Pancreas (tissue), 10 donors: ENCODE measurements at regions not wholly inside any gene's neighbourhood (a gene's known extent, or its start where the extent isn't known, plus 50 kb on each side); places are given as distances from the start of the nearest gene placed in this dataset.
"Not testable (repeated sequence)": the region's sequence is repeated elsewhere in the genome, so short reads cannot be mapped to it uniquely, and the experiment has no call there.

ENCODE experiments used
- ATAC-seq, 4 donors: fragments of 200-7000 bp; cut with Tn5 transposase; one replicate each; pipeline versions ENCODE4 v1.8.0 to v1.9.1; 2020; ENCODE audit warnings: mild to moderate bottlenecking in 4 of 4, moderate library complexity in 4 of 4
- DNase-seq, 6 donors: peaks; one replicate each; pipeline ENCODE4 v3.0.0-alpha.2; 2020
- FAIRE-seq: peaks from 2 replicates; lab custom pipeline; 2012; peaks lifted over from hg19 to GRCh38; lab: Jason Lieb, UNC
- H3K27ac ChIP-seq, 4 donors: fragments of 200-600 bp; sonication (generic); 1 replicate in 3 of 4; 2 replicates in 1 of 4; pipeline versions ENCODE4 v1.5.0 to v1.8.0; 2020
- H3K27me3 ChIP-seq, 4 donors: fragments of 200-600 bp; one replicate each; pipeline ENCODE4 v1.8.0; 2021
- H3K36me3 ChIP-seq, 3 donors: fragments of 200-600 bp; sonication (generic) in 1 of 3; one replicate each; pipeline versions ENCODE4 v1.5.0 to v1.8.0; 2020 to 2021
- H3K4me1 ChIP-seq, 3 donors: fragments of 200-600 bp; one replicate each; pipeline ENCODE4 v1.8.0; 2021
- H3K4me3 ChIP-seq, 4 donors: fragments of 200-600 bp; sonication (generic) in 2 of 4; one replicate each; pipeline versions ENCODE4 v1.5.0 to v1.8.0; 2020 to 2021
- H3K9me3 ChIP-seq, 4 donors: fragments of 200-600 bp; one replicate each; pipeline ENCODE4 v1.8.0; 2021
- WGBS, 2 donors: extraction: QIAGEN DNeasy Blood & Tissue Kit; methylation state at CpG; one replicate each; pipeline ENCODE4 v1.1.7; 2013; 5-methylcytosine and 5-hydroxymethylcytosine counted together
- intact Hi-C, 3 donors: fragments of 100-400 bp; cut with DNase I; formaldehyde crosslinking; loops; one replicate each; pipeline versions ENCODE4 v1.11.1 to v1.14.2; 2022
- TF ChIP-seq, protein P1 (sequence below), 4 donors: fragments of 200-600 bp; sonication (generic) in 3 of 4; IDR thresholded peaks; one replicate each; pipeline versions ENCODE4 v1.5.0 to v1.8.0; 2021; ENCODE audit warnings: antibody characterized with exemption in 4 of 4
- donor health status: healthy with polysubstance abuse.
- donor health status: DM: no; HTN: no; CAD: no; lungs with moderate emphysema.
- donor health status: DM: no; HTN: no; CAD: no.
- donor health status: control.
- donor health status: control.
- donor health status: Bipolar disorder and iron deficiency.
- donor health status: DM: yes; HTN: yes; CAD: no.
- donor health status: DM: no; HTN: no; CAD: no.
- donor health status: DM: no; HTN: no; CAD: no.
- donor health status: DM: yes; HTN: yes; CAD: no.

DNA sequence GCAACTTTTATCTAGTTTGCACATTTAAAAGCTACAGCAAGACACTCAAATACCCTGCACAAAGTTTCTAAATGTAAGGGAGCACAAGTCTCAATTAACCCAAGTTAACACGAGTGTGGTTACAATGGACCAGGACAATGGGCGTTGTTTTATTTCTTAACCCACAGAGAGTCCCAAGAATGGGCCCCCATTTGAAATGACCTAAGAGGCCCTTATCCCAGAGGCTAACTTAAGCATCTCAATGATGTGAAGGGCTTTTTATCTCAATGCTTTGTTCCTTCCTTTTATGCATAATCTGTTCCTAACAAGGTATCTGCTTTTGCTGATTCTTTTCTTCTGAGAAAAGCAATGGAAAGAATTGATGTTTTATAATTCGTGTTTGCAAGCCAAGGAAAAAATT, 151.5 kb upstream of the SALL3 start:
- WGBS, 2 donors: 42 to 54% methylated on average over 3 of the region's 3 CpGs
- Histone ChIP-seq H3K36me3 (no peaks in the 10 kb centered on the region), H3K9me3 (no peaks in the 10 kb centered on the region), H3K4me1 (no peaks in the 10 kb centered on the region), H3K27ac (no peak overlapping the region), H3K4me3 (no peak overlapping the region), H3K27me3 (no peaks in the 10 kb centered on the region)
- FAIRE-seq: no peak
- DNase-seq: no peak
- ATAC-seq: no peak
- TF ChIP-seq, protein P1, sequence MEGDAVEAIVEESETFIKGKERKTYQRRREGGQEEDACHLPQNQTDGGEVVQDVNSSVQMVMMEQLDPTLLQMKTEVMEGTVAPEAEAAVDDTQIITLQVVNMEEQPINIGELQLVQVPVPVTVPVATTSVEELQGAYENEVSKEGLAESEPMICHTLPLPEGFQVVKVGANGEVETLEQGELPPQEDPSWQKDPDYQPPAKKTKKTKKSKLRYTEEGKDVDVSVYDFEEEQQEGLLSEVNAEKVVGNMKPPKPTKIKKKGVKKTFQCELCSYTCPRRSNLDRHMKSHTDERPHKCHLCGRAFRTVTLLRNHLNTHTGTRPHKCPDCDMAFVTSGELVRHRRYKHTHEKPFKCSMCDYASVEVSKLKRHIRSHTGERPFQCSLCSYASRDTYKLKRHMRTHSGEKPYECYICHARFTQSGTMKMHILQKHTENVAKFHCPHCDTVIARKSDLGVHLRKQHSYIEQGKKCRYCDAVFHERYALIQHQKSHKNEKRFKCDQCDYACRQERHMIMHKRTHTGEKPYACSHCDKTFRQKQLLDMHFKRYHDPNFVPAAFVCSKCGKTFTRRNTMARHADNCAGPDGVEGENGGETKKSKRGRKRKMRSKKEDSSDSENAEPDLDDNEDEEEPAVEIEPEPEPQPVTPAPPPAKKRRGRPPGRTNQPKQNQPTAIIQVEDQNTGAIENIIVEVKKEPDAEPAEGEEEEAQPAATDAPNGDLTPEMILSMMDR (IDR thresholded peaks at IDR 0.05): no peak
- intact Hi-C loops: no loop called here

DNA sequence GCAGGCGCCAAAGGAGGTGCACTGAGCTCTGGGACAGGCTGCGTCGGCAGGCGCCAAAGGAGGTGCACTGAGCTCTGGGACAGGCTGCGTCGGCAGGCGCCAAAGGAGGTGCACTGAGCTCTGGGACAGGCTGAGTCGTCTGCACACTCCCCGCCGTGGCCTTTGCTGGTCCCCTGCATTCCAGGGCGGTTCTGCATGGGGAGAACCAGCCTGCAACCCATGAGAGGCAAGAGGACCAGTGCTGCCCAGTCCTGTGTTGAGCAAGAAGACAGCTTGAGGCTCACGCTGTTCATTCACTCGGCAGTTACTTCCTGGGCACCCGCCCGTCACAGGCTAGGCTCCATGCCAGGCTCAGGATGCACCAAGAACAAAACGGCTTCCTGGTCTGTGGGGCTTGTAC, 150.6 kb upstream of the SALL3 start:
- DNase-seq (peak in 1 of 6 donors; percentile 37), ATAC-seq (peak in 2 of 4 donors; percentile 36 to 37)
- intact Hi-C loops, H3K27ac ChIP-seq, H3K27me3 ChIP-seq, H3K4me3 ChIP-seq, H3K9me3 ChIP-seq, FAIRE-seq, H3K4me1 ChIP-seq, H3K36me3 ChIP-seq: not testable (repeated sequence)
- 28 to 44% methylated on average over 16 of the region's 16 CpGs for WGBS, 2 donors

DNA sequence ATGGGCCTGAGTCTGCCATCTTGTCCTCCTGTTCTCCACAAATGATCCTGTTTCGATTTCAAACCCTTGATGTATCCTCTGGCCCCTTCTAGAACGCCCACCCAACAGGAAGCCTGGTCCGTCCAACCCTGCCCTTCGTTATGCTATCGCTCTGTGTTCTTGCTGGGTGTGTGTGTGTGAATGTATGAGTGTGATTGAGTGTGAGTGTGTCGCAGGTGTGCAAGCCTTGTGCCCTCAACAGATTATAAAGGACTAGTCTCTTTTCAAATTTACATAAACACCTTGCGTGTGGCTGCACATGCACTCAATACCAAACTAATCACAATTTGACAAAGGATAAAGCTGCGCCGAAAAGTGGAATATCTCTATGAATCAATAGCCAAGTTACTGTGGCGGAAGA, 149.5 kb upstream of the SALL3 start:
- 73 to 81% methylated on average over 10 of the region's 10 CpGs for WGBS, 2 donors
- no peak for FAIRE-seq
- intact Hi-C loops: no loop called here
- TF ChIP-seq, protein P1 (IDR thresholded peaks at IDR 0.05): no peak
- H3K9me3 ChIP-seq: no peaks in the 10 kb centered on the region
- H3K4me3 ChIP-seq: no peak overlapping the region
- no peaks in the 10 kb centered on the region for H3K4me1 ChIP-seq
- no peak for ATAC-seq
- no peak overlapping the region for H3K27ac ChIP-seq
- no peaks in the 10 kb centered on the region for H3K36me3 ChIP-seq
- no peak for DNase-seq
- no peaks in the 10 kb centered on the region for H3K27me3 ChIP-seq

DNA sequence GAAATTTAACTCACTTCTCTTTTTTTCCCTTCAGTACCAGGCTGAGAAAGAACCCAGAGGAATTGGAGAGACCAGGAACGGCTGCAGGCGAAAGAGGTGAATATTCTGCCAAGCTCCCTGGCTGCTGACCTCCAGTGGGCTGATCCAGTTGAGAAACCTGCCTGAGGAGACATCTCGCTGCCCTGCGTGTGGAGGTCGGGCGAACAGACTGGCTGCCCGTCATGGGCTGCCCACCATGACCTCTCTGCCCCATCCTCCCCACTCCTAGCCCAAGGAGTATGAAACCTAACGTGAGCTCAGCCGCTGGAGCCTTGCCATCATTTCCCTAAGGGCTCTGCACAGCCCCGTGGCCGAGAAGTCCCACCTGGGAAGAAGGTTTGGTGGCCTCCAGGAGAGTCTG, 148.8 kb upstream of the SALL3 start:
- 56 to 71% methylated on average over 11 of the region's 11 CpGs for WGBS, 2 donors

DNA sequence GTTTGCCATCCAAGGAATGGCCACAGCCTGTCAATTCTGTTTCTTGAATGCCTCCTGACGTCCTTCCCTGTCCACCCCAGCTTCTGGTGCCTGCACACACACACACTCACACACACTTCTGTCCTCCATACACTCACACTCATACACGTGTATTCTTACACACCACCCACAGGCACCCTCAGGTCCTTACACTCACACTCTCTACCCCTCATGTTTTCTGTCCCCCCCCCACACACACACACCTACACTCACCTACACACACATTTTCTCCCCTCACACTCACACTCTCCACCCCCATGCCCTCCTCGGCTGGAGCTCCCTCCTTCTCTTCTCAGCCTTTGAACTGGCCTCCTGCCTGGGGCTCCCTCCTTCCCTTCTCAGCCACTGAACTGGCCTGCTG, 148.0 kb upstream of the SALL3 start:
- no peak for FAIRE-seq
- ATAC-seq: no peak

More for the DNA sequence above, 148.8 kb upstream of the SALL3 start:
- H3K9me3 ChIP-seq: no peaks in the 10 kb centered on the region
- H3K4me1 ChIP-seq: no peaks in the 10 kb centered on the region
- H3K27me3 ChIP-seq: no peaks in the 10 kb centered on the region
- no peak overlapping the region for H3K27ac ChIP-seq
- intact Hi-C loops: no loop called here
- TF ChIP-seq, protein P1 (IDR thresholded peaks at IDR 0.05): no peak
- DNase-seq: no peak
- no peak for FAIRE-seq
- no peak overlapping the region for H3K4me3 ChIP-seq
- H3K36me3 ChIP-seq: no peaks in the 10 kb centered on the region
- ATAC-seq: no peak

More for the DNA sequence above, 148.0 kb upstream of the SALL3 start:
- Histone ChIP-seq H3K4me1 (no peaks in the 10 kb centered on the region), H3K27me3 (no peaks in the 10 kb centered on the region), H3K27ac (no peak overlapping the region), H3K9me3 (no peaks in the 10 kb centered on the region), H3K4me3 (no peak overlapping the region), H3K36me3 (no peaks in the 10 kb centered on the region)
- 28 to 34% methylated on average over 3 of the region's 3 CpGs for WGBS, 2 donors
- TF ChIP-seq, protein P1 (IDR thresholded peaks at IDR 0.05): no peak
- no peak for DNase-seq
- intact Hi-C loops: no loop called here
